ENCODE measurements at regions not wholly inside any gene's neighbourhood (a gene's known extent, or its start where the extent isn't known, plus 50 kb on each side); places are given as distances from the start of the nearest gene placed in this dataset.

GRCh38 chr10:121662945-121663917, 65.0 kb upstream of the FGFR2 start:
- no peak overlapping the region for H3K27ac ChIP-seq
- no peak for DNase-seq (ENCODE audit: low read depth, low spot score)

- DNase-seq (ENCODE audit: low read depth, low spot score), result no peak
- H3K27ac ChIP-seq, result no peak overlapping the region
These were observed 64.3 kb upstream of the FGFR2 start for GRCh38 chr10:121662531-121662930.

GRCh38 chr10:121661451-121661851, 63.2 kb upstream of the FGFR2 start:
- DNase-seq (ENCODE audit: low read depth, low spot score), result no peak
- H3K27ac ChIP-seq, result no peak overlapping the region

DNA sequence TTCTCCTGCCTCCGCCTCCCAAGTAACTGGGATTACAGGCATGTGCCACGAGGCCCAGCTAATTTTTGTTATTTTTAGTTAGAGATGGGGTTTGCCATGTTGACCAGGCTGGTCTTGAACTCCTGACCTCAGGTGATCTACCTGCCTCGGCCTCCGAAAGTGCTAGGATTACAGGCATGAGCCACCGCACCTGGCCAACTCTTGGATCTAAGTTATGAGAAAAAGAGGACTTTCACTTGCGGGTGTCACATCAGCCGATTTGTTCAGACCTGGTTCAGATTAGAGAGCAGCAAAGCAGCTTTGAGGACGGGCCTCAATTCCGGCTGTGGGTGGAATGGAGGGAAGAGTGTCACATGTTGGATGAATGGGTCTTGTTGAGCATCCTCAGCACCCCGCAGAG, 61.0 kb upstream of the FGFR2 start:
- DNase-seq (ENCODE audit: low read depth, low spot score), result no peak
- no peak overlapping the region for H3K27ac ChIP-seq

DNA sequence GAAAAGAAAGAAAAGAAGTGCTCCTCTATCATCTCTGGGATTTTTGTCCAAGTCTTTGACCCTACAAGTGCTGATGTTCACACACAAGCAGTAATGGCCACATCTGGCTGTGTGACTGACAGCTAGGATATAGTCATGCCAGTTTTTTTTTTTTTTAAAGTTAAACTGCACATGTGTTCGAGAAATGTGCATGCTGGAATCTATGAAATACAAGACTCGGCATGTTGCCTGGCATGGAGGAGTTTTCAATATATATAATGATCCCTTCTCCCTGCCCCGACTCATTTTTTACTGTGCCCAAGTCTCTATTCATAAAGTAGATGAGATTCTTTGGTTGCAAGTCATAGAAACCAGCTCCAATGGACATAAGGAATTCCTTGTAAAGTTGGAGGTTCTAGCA, 60.4 kb upstream of the FGFR2 start:
- DNase-seq (ENCODE audit: low read depth, low spot score), result peak; percentile 52

DNA sequence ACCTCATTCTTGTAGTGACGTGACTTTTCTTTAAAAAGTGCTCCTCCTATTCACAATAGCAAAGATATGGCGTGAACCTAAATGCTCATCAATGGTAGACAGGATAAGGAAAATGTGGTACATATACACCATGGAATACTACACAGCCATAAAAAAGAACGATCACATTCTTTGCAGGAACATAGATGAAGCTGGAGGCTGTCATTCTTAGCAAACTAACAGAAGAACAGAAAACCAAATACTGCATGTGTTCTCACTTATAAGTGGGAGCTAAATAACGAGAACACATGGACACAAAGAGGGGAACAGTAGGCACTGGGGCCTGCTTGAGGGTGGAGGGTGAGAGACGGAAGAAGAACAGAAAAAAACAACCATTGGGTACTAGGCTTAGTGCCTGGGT, 59.9 kb upstream of the FGFR2 start:
- no peak for DNase-seq (ENCODE audit: low read depth, low spot score)
- H3K27ac ChIP-seq, result no peak overlapping the region

More for the DNA sequence above, 60.4 kb upstream of the FGFR2 start:
- H3K27ac ChIP-seq, result no peak overlapping the region

- no peak for DNase-seq (ENCODE audit: low read depth, low spot score)
- H3K27ac ChIP-seq, result no peak overlapping the region
These were observed 57.3 kb upstream of the FGFR2 start for GRCh38 chr10:121655254-121656144.

- no peak overlapping the region for H3K27ac ChIP-seq
- no peak for DNase-seq (ENCODE audit: low read depth, low spot score)
These were observed 55.8 kb upstream of the FGFR2 start for GRCh38 chr10:121654021-121654545.

GRCh38 chr10:121653608-121654007, 55.4 kb upstream of the FGFR2 start:
- H3K27ac ChIP-seq, result no peak overlapping the region
- DNase-seq (ENCODE audit: low read depth, low spot score), result no peak

DNA sequence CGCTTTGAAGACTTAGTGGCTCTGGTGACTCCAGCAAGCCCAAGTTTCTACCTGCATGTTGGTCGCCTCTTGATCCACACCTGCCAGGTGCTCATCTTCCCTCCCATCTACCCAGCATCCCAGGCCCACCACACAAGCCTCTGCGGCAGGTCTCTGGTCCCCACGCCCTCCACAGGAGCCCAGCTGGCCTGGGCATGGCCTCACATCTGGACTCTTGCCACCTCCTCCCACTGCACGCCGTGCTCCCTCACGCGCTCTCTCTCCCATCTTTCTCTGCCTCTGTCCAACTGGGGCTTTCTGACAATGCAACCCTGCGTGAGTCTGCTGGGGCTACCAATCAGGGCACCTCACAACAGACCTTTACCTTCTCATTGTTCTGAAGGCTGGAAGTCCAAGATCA, 50.2 kb upstream of the FGFR2 start:
- H3K27ac ChIP-seq, result no peak overlapping the region
- DNase-seq (ENCODE audit: low read depth, low spot score), result no peak

GRCh38 chr10:121648059-121648458, 49.8 kb upstream of the FGFR2 start:
- H3K27ac ChIP-seq, result no peak overlapping the region
- DNase-seq (ENCODE audit: low read depth, low spot score), result no peak

Data from epithelial cell of prostate (primary cell).